Fibroblast of skin of scalp (primary cell): ENCODE measurements at regions not wholly inside any gene's neighbourhood (a gene's known extent, or its start where the extent isn't known, plus 50 kb on each side); places are given as distances from the start of the nearest gene placed in this dataset.
"Not testable (repeated sequence)": the region's sequence is repeated elsewhere in the genome, so short reads cannot be mapped to it uniquely, and the experiment has no call there.

Source experiments
- DNase-seq: peaks from one replicate; pipeline ENCODE4 v3.0.0-alpha.2; 2013

GRCh38 chr1:101428562-101428961, 191.7 kb downstream of the S1PR1 start:
- DNase-seq = no peak

- DNase-seq = no peak
These were observed 195.2 kb downstream of the S1PR1 start for GRCh38 chr1:101431956-101432510.

GRCh38 chr1:101435831-101436511, 199.2 kb downstream of the S1PR1 start:
- no peak for DNase-seq

GRCh38 chr1:101437800-101438199, 201.0 kb downstream of the S1PR1 start:
- DNase-seq = no peak

GRCh38 chr1:101438359-101438758, 201.5 kb downstream of the S1PR1 start:
- no peak for DNase-seq

- DNase-seq = no peak
These were observed 203.7 kb downstream of the S1PR1 start for GRCh38 chr1:101440485-101440884.

- DNase-seq = no peak
These were observed 207.6 kb downstream of the S1PR1 start for GRCh38 chr1:101444381-101444780.

GRCh38 chr1:101444873-101445618, 208.2 kb downstream of the S1PR1 start:
- no peak for DNase-seq

- DNase-seq = no peak
These were observed 211.2 kb downstream of the S1PR1 start for GRCh38 chr1:101448018-101448417.

GRCh38 chr1:101450691-101451090, 213.9 kb downstream of the S1PR1 start:
- DNase-seq = not testable (repeated sequence)

GRCh38 chr1:101451888-101452287, 215.1 kb downstream of the S1PR1 start:
- DNase-seq = no peak

- no peak for DNase-seq
These were observed 216.0 kb downstream of the S1PR1 start for GRCh38 chr1:101452825-101453224.

- no peak for DNase-seq
These were observed 217.0 kb downstream of the S1PR1 start for GRCh38 chr1:101453844-101454243.

- DNase-seq = no peak
These were observed 218.3 kb downstream of the S1PR1 start for GRCh38 chr1:101455166-101455565.

- no peak for DNase-seq
These were observed 223.9 kb downstream of the S1PR1 start for GRCh38 chr1:101460739-101461138.

- peak; percentile 7 for DNase-seq
These were observed 226.4 kb downstream of the S1PR1 start for GRCh38 chr1:101463195-101463594.

GRCh38 chr1:101465941-101466340, 229.1 kb downstream of the S1PR1 start:
- no peak for DNase-seq

GRCh38 chr1:101474039-101474665, 237.3 kb downstream of the S1PR1 start:
- DNase-seq = peak; percentile 1

GRCh38 chr1:101476541-101476940, 239.7 kb downstream of the S1PR1 start:
- no peak for DNase-seq

- no peak for DNase-seq
These were observed 243.1 kb downstream of the S1PR1 start for GRCh38 chr1:101479945-101480344.

GRCh38 chr1:101482306-101482705, 245.5 kb downstream of the S1PR1 start:
- DNase-seq = no peak

- DNase-seq = no peak
These were observed 247.3 kb downstream of the S1PR1 start for GRCh38 chr1:101483982-101484688.
